GM12878 (cell line): ENCODE measurements at regions not wholly inside any gene's neighbourhood (a gene's known extent, or its start where the extent isn't known, plus 50 kb on each side); places are given as distances from the start of the nearest gene placed in this dataset.

Source experiments
- ATAC-seq: fragments of 200-7000 bp; cut with Tn5 transposase; 3 replicates; pipeline ENCODE4 v1.9.1; 2020; ENCODE audit warnings: mild to moderate bottlenecking, moderate library complexity
- BruUV-seq: library from RNA; stranded (reverse); fragments of 400-500 nt; replicated peaks from 2 replicates; lab custom pipeline; 2021; lab: Mats Ljungman, UMichigan
- CTCF ChIA-PET: fragments of 300-600 bp; sonication (Branson Sonifier 250); formaldehyde crosslinking; extraction: SDS; loops from one replicate; lab custom pipeline; 2021; ENCODE audit warnings: inconsistent platforms; lab: Yijun Ruan, JAX
- POLR2A ChIA-PET: fragments of 350-600 bp; formaldehyde crosslinking; extraction: SDS; loops from one replicate; lab custom pipeline; 2021; ENCODE audit warnings: inconsistent platforms; lab: Charles Lee
- RAD21 ChIA-PET: fragments of 300-600 bp; sonication (Branson Sonifier 250); formaldehyde crosslinking; loops from one replicate; lab custom pipeline; 2023; ENCODE audit warnings: antibody characterized with exemption; ENCODE audit not compliant: unreplicated experiment; lab: Charles Lee
- SMC1A ChIA-PET: fragments of 300-600 bp; sonication (Branson Sonifier 250); formaldehyde crosslinking; loops from one replicate; lab custom pipeline; 2023; ENCODE audit not compliant: unreplicated experiment, uncharacterized antibody; lab: Charles Lee
- DNase-seq: peaks from one replicate; pipeline ENCODE4 v3.0.0-alpha.2; 2011; ENCODE audit warnings: low read depth, low spot score
- FAIRE-seq: peaks from 3 replicates; lab custom pipeline; 2011; peaks lifted over from hg19 to GRCh38; lab: Jason Lieb, UNC
- H2AFZ ChIP-seq: 2 replicates; pipeline ENCODE4 v1.6.0; 2011; ENCODE audit warnings: low read depth, low read length, control low read depth; ENCODE audit not compliant: control insufficient read depth
- H3K27ac ChIP-seq: 2 replicates; pipeline ENCODE4 v1.5.1; 2011; ENCODE audit warnings: control low read depth; ENCODE audit not compliant: control insufficient read depth, insufficient read depth
- H3K27me3 ChIP-seq, 2 experiments: replicated peaks in 1 of 2; 2 replicates each; pipeline versions ENCODE4 v1.6.0 to v1.6.1; 2011; ENCODE audit warnings: low read length in 1 of 2; ENCODE audit not compliant: control insufficient read depth in 2 of 2, insufficient read depth in 2 of 2
- H3K36me3 ChIP-seq, 2 experiments: 2 replicates each; pipeline ENCODE4 v1.5.1; 2011; ENCODE audit warnings: low read length in 1 of 2; ENCODE audit not compliant: control insufficient read depth in 2 of 2, insufficient read depth in 2 of 2
- H3K4me1 ChIP-seq: 2 replicates; pipeline ENCODE4 v1.6.1; 2011; ENCODE audit warnings: mild to moderate bottlenecking, low read length, moderate library complexity, mixed read lengths; ENCODE audit not compliant: control insufficient read depth, insufficient read depth
- H3K4me2 ChIP-seq: 2 replicates; pipeline ENCODE4 v1.6.0; 2011; ENCODE audit warnings: control low read depth; ENCODE audit not compliant: control insufficient read depth, insufficient read depth
- H3K4me3 ChIP-seq: fragments of 200-600 bp; sonication (generic); 2 replicates; pipeline ENCODE4 v1.5.1; 2016
- H3K79me2 ChIP-seq: 2 replicates; pipeline ENCODE4 v1.6.0; 2011; ENCODE audit warnings: low read length; ENCODE audit not compliant: control insufficient read depth, insufficient read depth
- H3K9ac ChIP-seq: 2 replicates; pipeline ENCODE4 v1.8.0; 2011; ENCODE audit warnings: low read length, control low read depth, mixed read lengths; ENCODE audit not compliant: control insufficient read depth, insufficient read depth
- H3K9me3 ChIP-seq: replicated peaks from 3 replicates; pipeline ENCODE4 v1.5.1; 2011; ENCODE audit warnings: mild to moderate bottlenecking, low read length; ENCODE audit not compliant: control insufficient read depth, insufficient read depth
- H4K20me1 ChIP-seq: 2 replicates; pipeline ENCODE4 v1.6.0; 2011; ENCODE audit not compliant: control insufficient read depth, insufficient read depth
- BCL11A ChIP-seq: IDR thresholded peaks from 2 replicates; pipeline ENCODE4 v1.6.1; 2011; ENCODE audit warnings: low read depth, low read length
- CREM ChIP-seq: IDR thresholded peaks from 2 replicates; pipeline ENCODE4 v1.6.1; 2014; ENCODE audit warnings: antibody characterized with exemption, low read depth
- EED ChIP-seq: sonication (generic); IDR thresholded peaks from 2 replicates; pipeline ENCODE4 v1.6.1; 2016; ENCODE audit warnings: antibody characterized with exemption, low read depth
- EGR1 ChIP-seq, 2 experiments: IDR thresholded peaks; 1 replicate in 1 of 2; 2 replicates in 1 of 2; pipeline ENCODE4 v1.6.1; 2011 to 2012; ENCODE audit warnings: low read depth in 2 of 2, low read length in 2 of 2, borderline replicate concordance in 1 of 2, mild to moderate bottlenecking in 1 of 2, moderate library complexity in 1 of 2
- JUND ChIP-seq: IDR thresholded peaks from 2 replicates; pipeline ENCODE4 v1.6.1; 2012; ENCODE audit warnings: low read depth, mild to moderate bottlenecking, low read length, improper control_type of control experiment, moderate library complexity
- NR2F1 ChIP-seq: fragments of 450-650 bp; conservative IDR thresholded peaks from 2 replicates; pipeline ENCODE4 v1.6.1; 2017; ENCODE audit warnings: mild to moderate bottlenecking
- PAX8 ChIP-seq: fragments of 450-650 bp; IDR thresholded peaks from 2 replicates; pipeline ENCODE4 v1.6.1; 2017; ENCODE audit warnings: mild to moderate bottlenecking, moderate library complexity
- RAD21 ChIP-seq: IDR thresholded peaks from 2 replicates; pipeline ENCODE4 v1.6.1; 2011; ENCODE audit warnings: mild to moderate bottlenecking, low read depth, low read length, moderate library complexity; ENCODE audit not compliant: insufficient read depth
- RUNX3 ChIP-seq: IDR thresholded peaks from 2 replicates; pipeline ENCODE4 v1.6.1; 2012; ENCODE audit warnings: low read length, inconsistent platforms
- SIX5 ChIP-seq: IDR thresholded peaks from 2 replicates; pipeline ENCODE4 v1.6.1; 2011; ENCODE audit warnings: mild to moderate bottlenecking, low read depth, low read length, moderate library complexity; ENCODE audit not compliant: severe bottlenecking
- SPI1 ChIP-seq: IDR thresholded peaks from 2 replicates; pipeline ENCODE4 v1.6.1; 2011; ENCODE audit warnings: low read depth, mild to moderate bottlenecking, low read length, moderate library complexity, borderline replicate concordance; ENCODE audit not compliant: insufficient read depth
- STAT3 ChIP-seq: IDR thresholded peaks from 2 replicates; pipeline ENCODE4 v1.6.1; 2011; ENCODE audit warnings: low read depth, low read length, improper control_type of control experiment
- ZNF384 ChIP-seq: IDR thresholded peaks from 2 replicates; pipeline ENCODE4 v1.6.1; 2012; ENCODE audit warnings: low read depth, mild to moderate bottlenecking, low read length, improper control_type of control experiment, borderline replicate concordance
- ZNF687 ChIP-seq: fragments of 450-650 bp; IDR thresholded peaks from 2 replicates; pipeline ENCODE4 v1.6.1; 2017; ENCODE audit warnings: mild to moderate bottlenecking, moderate library complexity
- WGBS: methylation state at CpG from one replicate; pipeline ENCODE4 v1.1.6; 2016; ENCODE audit warnings: low lambda C conversion rate; ENCODE audit not compliant: insufficient replicate concordance, insufficient coverage; ENCODE audit errors: missing lambda C conversion rate; 5-methylcytosine and 5-hydroxymethylcytosine counted together
- in situ Hi-C: fragments of 300-500 bp; cut with MboI; formaldehyde crosslinking; loops from 9 replicates; pipeline ENCODE4 v1.14.3; 2018; ENCODE audit warnings: mixed read lengths
- intact Hi-C: fragments of 100-400 bp; cut with micrococcal nuclease; formaldehyde crosslinking; loops from one replicate; pipeline ENCODE4 v1.14.2; 2022; ENCODE audit not compliant: unreplicated experiment
- TF ChIP-seq, protein P1 (sequence below): fragments of 450-650 bp; IDR thresholded peaks from 2 replicates; pipeline ENCODE4 v1.6.1; 2017; ENCODE audit warnings: antibody characterized with exemption, mild to moderate bottlenecking, moderate library complexity
- TF ChIP-seq, protein P2 (sequence below): IDR thresholded peaks from 2 replicates; pipeline ENCODE4 v1.6.1; 2012; ENCODE audit warnings: low read length, inconsistent platforms

DNA sequence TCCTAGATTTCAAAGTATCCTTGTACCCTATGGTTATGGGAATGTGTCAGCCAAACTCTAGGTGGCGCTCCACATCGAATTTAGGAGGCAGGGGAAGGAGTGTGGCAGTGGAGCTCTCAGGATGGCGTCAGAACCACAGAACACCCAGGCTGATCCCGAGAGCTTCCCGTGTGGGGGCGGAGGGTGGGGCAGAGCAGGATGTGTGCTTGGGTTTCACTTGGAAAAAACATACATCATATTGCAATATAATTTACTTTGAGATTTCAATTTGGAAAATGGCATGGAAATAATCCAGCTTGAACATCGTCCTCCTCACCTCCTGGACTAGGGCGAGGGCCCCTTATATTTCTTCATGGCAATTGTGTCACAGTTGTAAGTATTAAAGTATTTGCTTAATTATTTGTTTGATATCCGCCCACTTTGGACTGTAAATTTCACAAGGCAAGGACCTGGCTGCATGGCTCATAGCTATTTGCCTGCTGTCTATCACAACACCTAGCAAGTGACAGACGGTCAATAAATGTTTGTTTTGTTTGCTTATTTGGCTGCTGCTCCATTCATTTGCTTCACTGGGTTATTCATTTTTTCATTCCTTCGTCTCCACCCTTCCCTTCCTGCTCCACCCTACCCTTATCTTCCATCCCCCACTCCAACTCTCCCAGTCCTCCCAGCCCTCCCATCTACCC, 221.5 kb upstream of the HMGA2 start:
- RAD21 ChIA-PET, result interaction anchor here (0.6 to 2.8 kb wide), 25 partner anchors 9 to 1506 kb away, joined by 3 to 41 read pairs (median 4); no protein-coding TSS in a partner anchor
- no peak for DNase-seq
- Histone ChIP-seq H3K27me3 (peaks cover 0 to 3% of the 10 kb centered on the region in 2 experiments; a peak in 1 of 4 replicates), H3K4me1 (no peaks in the 10 kb centered on the region), H3K79me2 (no peaks in the 10 kb centered on the region), H3K9ac (no peak overlapping the region), H3K9me3 (no peaks in the 10 kb centered on the region), H4K20me1 (no peaks in the 10 kb centered on the region), H3K4me3 (no peak overlapping the region), H3K27ac (no peak overlapping the region), H3K36me3 (no peaks in the 10 kb centered on the region), H2AFZ (no peak overlapping the region), H3K4me2 (no peak overlapping the region)
- POLR2A ChIA-PET, result no interaction called here
- CTCF ChIA-PET, result interaction anchor here (0.6 to 3.0 kb wide), 57 partner anchors 9 to 1031 kb away, joined by 3 to 38 read pairs (median 3); partner anchors contain the start of gene LLPH
- peak; percentile 71 for FAIRE-seq
- 24% methylated on average over 11 of the region's 11 CpGs for WGBS
- SMC1A ChIA-PET, result interaction anchor here (0.5 to 2.1 kb wide), 22 partner anchors 10 to 712 kb away, joined by 3 to 16 read pairs (median 4); no protein-coding TSS in a partner anchor
- ATAC-seq, result peak; percentile 94
- intact Hi-C loops, result loop anchor here (1.0 to 5.0 kb wide), 3 partner anchors 380 to 505 kb away; no protein-coding TSS in a partner anchor
- in situ Hi-C loops, result loop anchor here (5.0 kb wide), 1 partner anchor 485 kb away; no protein-coding TSS in a partner anchor
- no TSS peak for BruUV-seq
- TF ChIP-seq ZNF384, result no peak
- TF ChIP-seq EED, result no peak
- no peak for TF ChIP-seq BCL11A
- peak; percentile 34; the same call in 1 of the 2 replicates for TF ChIP-seq RUNX3
- TF ChIP-seq ZNF687, result no peak
- TF ChIP-seq PAX8, result no peak
- TF ChIP-seq JUND, result no peak
- TF ChIP-seq SIX5, result no peak
- no peak for TF ChIP-seq STAT3
- peak; percentile 90 for TF ChIP-seq RAD21
- no peak for TF ChIP-seq NR2F1
- TF ChIP-seq CREM, result 0 out of 2 replicates have a peak, but pooled peaks have one; percentile 7
- TF ChIP-seq, protein P1, sequence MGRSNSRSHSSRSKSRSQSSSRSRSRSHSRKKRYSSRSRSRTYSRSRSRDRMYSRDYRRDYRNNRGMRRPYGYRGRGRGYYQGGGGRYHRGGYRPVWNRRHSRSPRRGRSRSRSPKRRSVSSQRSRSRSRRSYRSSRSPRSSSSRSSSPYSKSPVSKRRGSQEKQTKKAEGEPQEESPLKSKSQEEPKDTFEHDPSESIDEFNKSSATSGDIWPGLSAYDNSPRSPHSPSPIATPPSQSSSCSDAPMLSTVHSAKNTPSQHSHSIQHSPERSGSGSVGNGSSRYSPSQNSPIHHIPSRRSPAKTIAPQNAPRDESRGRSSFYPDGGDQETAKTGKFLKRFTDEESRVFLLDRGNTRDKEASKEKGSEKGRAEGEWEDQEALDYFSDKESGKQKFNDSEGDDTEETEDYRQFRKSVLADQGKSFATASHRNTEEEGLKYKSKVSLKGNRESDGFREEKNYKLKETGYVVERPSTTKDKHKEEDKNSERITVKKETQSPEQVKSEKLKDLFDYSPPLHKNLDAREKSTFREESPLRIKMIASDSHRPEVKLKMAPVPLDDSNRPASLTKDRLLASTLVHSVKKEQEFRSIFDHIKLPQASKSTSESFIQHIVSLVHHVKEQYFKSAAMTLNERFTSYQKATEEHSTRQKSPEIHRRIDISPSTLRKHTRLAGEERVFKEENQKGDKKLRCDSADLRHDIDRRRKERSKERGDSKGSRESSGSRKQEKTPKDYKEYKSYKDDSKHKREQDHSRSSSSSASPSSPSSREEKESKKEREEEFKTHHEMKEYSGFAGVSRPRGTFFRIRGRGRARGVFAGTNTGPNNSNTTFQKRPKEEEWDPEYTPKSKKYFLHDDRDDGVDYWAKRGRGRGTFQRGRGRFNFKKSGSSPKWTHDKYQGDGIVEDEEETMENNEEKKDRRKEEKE, result no peak
- TF ChIP-seq EGR1 (IDR thresholded peaks at IDR 0.05; ENCODE audit: borderline replicate concordance in 1 of 2, low read depth in 2 of 2, low read length in 2 of 2), result no peak
- TF ChIP-seq, protein P2, sequence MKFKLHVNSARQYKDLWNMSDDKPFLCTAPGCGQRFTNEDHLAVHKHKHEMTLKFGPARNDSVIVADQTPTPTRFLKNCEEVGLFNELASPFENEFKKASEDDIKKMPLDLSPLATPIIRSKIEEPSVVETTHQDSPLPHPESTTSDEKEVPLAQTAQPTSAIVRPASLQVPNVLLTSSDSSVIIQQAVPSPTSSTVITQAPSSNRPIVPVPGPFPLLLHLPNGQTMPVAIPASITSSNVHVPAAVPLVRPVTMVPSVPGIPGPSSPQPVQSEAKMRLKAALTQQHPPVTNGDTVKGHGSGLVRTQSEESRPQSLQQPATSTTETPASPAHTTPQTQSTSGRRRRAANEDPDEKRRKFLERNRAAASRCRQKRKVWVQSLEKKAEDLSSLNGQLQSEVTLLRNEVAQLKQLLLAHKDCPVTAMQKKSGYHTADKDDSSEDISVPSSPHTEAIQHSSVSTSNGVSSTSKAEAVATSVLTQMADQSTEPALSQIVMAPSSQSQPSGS, result no peak
- no peak for TF ChIP-seq SPI1
